PC-3 (cell line): ENCODE measurements at regions not wholly inside any gene's neighbourhood (a gene's known extent, or its start where the extent isn't known, plus 50 kb on each side); places are given as distances from the start of the nearest gene placed in this dataset.

Experiments used
- ATAC-seq: fragments of 200-7000 bp; cut with Tn5 transposase; 2 replicates; pipeline ENCODE4 v1.9.1; 2020; ENCODE audit warnings: mild to moderate bottlenecking, moderate library complexity
- BruUV-seq: library from RNA; stranded (reverse); fragments of 400-500 nt; replicated peaks from 2 replicates; lab custom pipeline; 2021; lab: Mats Ljungman, UMichigan
- CTCF ChIA-PET: fragments of 300-600 bp; sonication (Branson Sonifier 250); formaldehyde crosslinking; loops from one replicate; lab custom pipeline; 2022; ENCODE audit warnings: antibody characterized with exemption; lab: Charles Lee
- POLR2A ChIA-PET: fragments of 300-600 bp; sonication (Branson Sonifier 250); formaldehyde crosslinking; loops from one replicate; lab custom pipeline; 2022; ENCODE audit warnings: antibody characterized with exemption; ENCODE audit not compliant: unreplicated experiment; lab: Charles Lee
- DNase-seq: peaks from one replicate; pipeline ENCODE4 v3.0.0-alpha.2; 2015
- H2AFZ ChIP-seq: fragments of 300-600 bp; sonication (generic); 2 replicates; pipeline ENCODE4 v1.6.0; 2016; ENCODE audit warnings: antibody characterized with exemption, low read length
- H3F3A ChIP-seq: fragments of 300-600 bp; sonication (generic); one replicate; pipeline ENCODE4 v1.6.0; 2017; ENCODE audit warnings: antibody characterized with exemption, low read length, control low read depth, mild to moderate bottlenecking; ENCODE audit not compliant: unreplicated experiment
- H3K27ac ChIP-seq: fragments of 300-600 bp; sonication (generic); 2 replicates; pipeline ENCODE4 v1.5.1; 2016; ENCODE audit warnings: mild to moderate bottlenecking, low read length
- H3K27me3 ChIP-seq: fragments of 300-600 bp; sonication (generic); 2 replicates; pipeline ENCODE4 v1.6.1; 2016; ENCODE audit warnings: low read length, mixed read lengths
- H3K36me3 ChIP-seq: fragments of 300-600 bp; sonication (generic); 2 replicates; pipeline ENCODE4 v1.6.1; 2016; ENCODE audit warnings: low read depth, mixed run types, low read length, mixed read lengths
- H3K4me1 ChIP-seq: fragments of 300-600 bp; sonication (generic); 2 replicates; pipeline ENCODE4 v1.5.1; 2016; ENCODE audit warnings: low read length; ENCODE audit not compliant: insufficient read depth
- H3K4me2 ChIP-seq: fragments of 300-600 bp; sonication (generic); 2 replicates; pipeline ENCODE4 v1.6.0; 2016; ENCODE audit warnings: low read length
- H3K4me3 ChIP-seq: fragments of 300-600 bp; sonication (generic); 2 replicates; pipeline ENCODE4 v1.5.1; 2016; ENCODE audit warnings: mild to moderate bottlenecking, low read length, mixed read lengths
- H3K79me2 ChIP-seq: fragments of 300-600 bp; sonication (generic); 2 replicates; pipeline ENCODE4 v1.6.1; 2017; ENCODE audit warnings: low read length, mixed read lengths
- H3K9ac ChIP-seq: fragments of 300-600 bp; sonication (generic); 2 replicates; pipeline ENCODE4 v1.6.0; 2016; ENCODE audit warnings: mild to moderate bottlenecking, low read length
- H3K9me2 ChIP-seq: fragments of 300-600 bp; sonication (generic); replicated peaks from 2 replicates; pipeline ENCODE4 v1.6.1; 2016; ENCODE audit warnings: mixed run types, low read length, mixed read lengths
- H3K9me3 ChIP-seq: fragments of 300-600 bp; sonication (generic); 2 replicates; pipeline ENCODE4 v1.6.1; 2016; ENCODE audit warnings: low read length, mixed read lengths
- H4K20me1 ChIP-seq: fragments of 300-600 bp; sonication (generic); 2 replicates; pipeline ENCODE4 v1.6.1; 2016; ENCODE audit warnings: low read length, mixed read lengths
- EZH2 ChIP-seq: fragments of 300-600 bp; sonication (generic); IDR thresholded peaks from one replicate; pipeline ENCODE4 v1.6.1; 2017; ENCODE audit warnings: antibody characterized with exemption, mild to moderate bottlenecking, low read length; ENCODE audit not compliant: unreplicated experiment
- EZH2phosphoT487 ChIP-seq: fragments of 300-600 bp; sonication (generic); IDR thresholded peaks from 2 replicates; pipeline ENCODE4 v1.6.1; 2018; ENCODE audit warnings: mild to moderate bottlenecking, antibody characterized with exemption, low read length, borderline replicate concordance
- intact Hi-C: fragments of 100-400 bp; cut with micrococcal nuclease; formaldehyde crosslinking; loops from 2 replicates; pipeline ENCODE4 v1.9.0; 2023
- TF ChIP-seq, protein P1 (sequence below): fragments of 300-600 bp; sonication (generic); conservative IDR thresholded peaks from 2 replicates; pipeline ENCODE4 v1.5.1; 2017; ENCODE audit warnings: antibody characterized with exemption, low read depth, mild to moderate bottlenecking, low read length

DNA sequence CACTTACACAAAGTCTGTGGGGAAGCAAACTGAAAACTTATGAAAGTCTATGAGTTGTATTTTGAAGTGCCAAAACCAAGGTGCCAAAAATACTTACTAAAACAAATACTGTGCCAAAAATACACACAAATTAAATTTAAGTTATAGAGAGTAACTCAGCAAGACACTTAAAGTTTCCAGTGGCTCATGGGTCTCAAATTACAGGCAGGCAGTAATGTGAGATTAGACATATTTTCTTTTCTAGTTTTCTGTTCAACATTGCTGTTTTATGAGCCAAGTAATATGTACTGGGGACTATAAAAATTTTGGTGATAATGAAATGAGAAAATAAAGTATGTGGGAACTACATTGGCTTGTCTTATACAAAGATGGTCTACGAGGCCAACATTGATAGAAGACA lies 172.2 kb upstream of the SNX2 start:
- TF ChIP-seq, protein P1, sequence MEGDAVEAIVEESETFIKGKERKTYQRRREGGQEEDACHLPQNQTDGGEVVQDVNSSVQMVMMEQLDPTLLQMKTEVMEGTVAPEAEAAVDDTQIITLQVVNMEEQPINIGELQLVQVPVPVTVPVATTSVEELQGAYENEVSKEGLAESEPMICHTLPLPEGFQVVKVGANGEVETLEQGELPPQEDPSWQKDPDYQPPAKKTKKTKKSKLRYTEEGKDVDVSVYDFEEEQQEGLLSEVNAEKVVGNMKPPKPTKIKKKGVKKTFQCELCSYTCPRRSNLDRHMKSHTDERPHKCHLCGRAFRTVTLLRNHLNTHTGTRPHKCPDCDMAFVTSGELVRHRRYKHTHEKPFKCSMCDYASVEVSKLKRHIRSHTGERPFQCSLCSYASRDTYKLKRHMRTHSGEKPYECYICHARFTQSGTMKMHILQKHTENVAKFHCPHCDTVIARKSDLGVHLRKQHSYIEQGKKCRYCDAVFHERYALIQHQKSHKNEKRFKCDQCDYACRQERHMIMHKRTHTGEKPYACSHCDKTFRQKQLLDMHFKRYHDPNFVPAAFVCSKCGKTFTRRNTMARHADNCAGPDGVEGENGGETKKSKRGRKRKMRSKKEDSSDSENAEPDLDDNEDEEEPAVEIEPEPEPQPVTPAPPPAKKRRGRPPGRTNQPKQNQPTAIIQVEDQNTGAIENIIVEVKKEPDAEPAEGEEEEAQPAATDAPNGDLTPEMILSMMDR = no peak
- TF ChIP-seq EZH2phosphoT487 (no peak), EZH2 (no peak)

DNA sequence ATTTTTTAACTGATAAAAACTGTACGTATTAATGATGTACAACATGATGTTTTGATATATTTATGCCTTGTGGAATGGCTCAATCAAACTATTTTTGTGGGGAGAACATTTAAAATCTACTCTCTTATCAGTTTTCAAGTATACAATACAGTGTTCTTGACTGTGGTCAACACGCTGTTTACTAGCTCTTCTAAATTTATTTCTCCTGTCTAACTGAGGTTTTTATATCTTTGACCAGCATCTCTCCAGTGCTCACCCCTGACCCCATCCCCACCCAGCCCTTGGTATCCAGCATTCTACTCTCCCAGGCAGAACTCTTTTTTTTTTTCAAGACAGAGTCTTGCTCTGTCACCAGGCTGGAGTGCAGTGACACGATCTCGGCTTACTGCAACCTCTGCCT lies 169.6 kb upstream of the SNX2 start:
- Histone ChIP-seq H3K9me3 (no peaks in the 10 kb centered on the region), H3K79me2 (no peaks in the 10 kb centered on the region), H3K9me2 (no peaks in the 10 kb centered on the region), H3K27me3 (no peaks in the 10 kb centered on the region), H3K4me2 (no peak overlapping the region), H3K27ac (no peak overlapping the region), H2AFZ (no peak overlapping the region), H3K4me3 (no peak overlapping the region), H3F3A (no peaks in the 10 kb centered on the region), H3K4me1 (no peaks in the 10 kb centered on the region), H3K9ac (no peak overlapping the region), H4K20me1 (no peaks in the 10 kb centered on the region), H3K36me3 (no peaks in the 10 kb centered on the region)
- TF ChIP-seq, protein P1 = no peak
- no peak for TF ChIP-seq EZH2phosphoT487
- no peak for TF ChIP-seq EZH2
- BruUV-seq = no TSS peak
- ATAC-seq (no peak), DNase-seq (no peak)
- CTCF ChIA-PET = no interaction called here
- intact Hi-C loops = no loop called here
- POLR2A ChIA-PET = no interaction called here

More for the DNA sequence above, 172.2 kb upstream of the SNX2 start:
- no peak overlapping the region for H3K9ac ChIP-seq
- H3K36me3 ChIP-seq = no peaks in the 10 kb centered on the region
- H3K9me3 ChIP-seq = no peaks in the 10 kb centered on the region
- H4K20me1 ChIP-seq = no peaks in the 10 kb centered on the region
- BruUV-seq = no TSS peak
- H3K27me3 ChIP-seq = no peaks in the 10 kb centered on the region
- no peak overlapping the region for H3K4me3 ChIP-seq
- DNase-seq (no peak), ATAC-seq (no peak)
- H3K79me2 ChIP-seq = no peaks in the 10 kb centered on the region
- no peaks in the 10 kb centered on the region for H3F3A ChIP-seq
- POLR2A ChIA-PET = no interaction called here
- H3K4me2 ChIP-seq = no peak overlapping the region
- CTCF ChIA-PET = no interaction called here
- no peak overlapping the region for H2AFZ ChIP-seq
- H3K9me2 ChIP-seq = no peaks in the 10 kb centered on the region
- intact Hi-C loops = no loop called here
- H3K4me1 ChIP-seq = no peaks in the 10 kb centered on the region
- no peak overlapping the region for H3K27ac ChIP-seq

GRCh38 chr5:122607818-122608217 lies 167.1 kb upstream of the SNX2 start:
- ChIA-PET CTCF (no interaction called here), POLR2A (no interaction called here)
- H3K4me2 ChIP-seq = no peak overlapping the region
- ATAC-seq (no peak), DNase-seq (no peak)
- no peak overlapping the region for H2AFZ ChIP-seq
- H4K20me1 ChIP-seq = no peaks in the 10 kb centered on the region
- intact Hi-C loops = no loop called here
- TF ChIP-seq EZH2phosphoT487 = no peak
- TF ChIP-seq, protein P1 = no peak
- no peak for TF ChIP-seq EZH2
- H3K4me1 ChIP-seq = no peaks in the 10 kb centered on the region
- no peaks in the 10 kb centered on the region for H3K79me2 ChIP-seq
- H3K36me3 ChIP-seq = no peaks in the 10 kb centered on the region
- no peaks in the 10 kb centered on the region for H3K27me3 ChIP-seq
- no TSS peak for BruUV-seq
- no peak overlapping the region for H3K9ac ChIP-seq
- H3K4me3 ChIP-seq = no peak overlapping the region
- H3F3A ChIP-seq = no peaks in the 10 kb centered on the region
- no peaks in the 10 kb centered on the region for H3K9me3 ChIP-seq
- no peaks in the 10 kb centered on the region for H3K9me2 ChIP-seq
- no peak overlapping the region for H3K27ac ChIP-seq
